HG02870 (cell line): ENCODE measurements at regions not wholly inside any gene's neighbourhood (a gene's known extent, or its start where the extent isn't known, plus 50 kb on each side); places are given as distances from the start of the nearest gene placed in this dataset.

Source experiments
- ATAC-seq: cut with Tn5 transposase; IDR thresholded peaks from one replicate; pipeline ENCODE4 v1.9.1; 2021; ENCODE audit warnings: mild to moderate bottlenecking, moderate library complexity; ENCODE audit not compliant: unreplicated experiment

DNA sequence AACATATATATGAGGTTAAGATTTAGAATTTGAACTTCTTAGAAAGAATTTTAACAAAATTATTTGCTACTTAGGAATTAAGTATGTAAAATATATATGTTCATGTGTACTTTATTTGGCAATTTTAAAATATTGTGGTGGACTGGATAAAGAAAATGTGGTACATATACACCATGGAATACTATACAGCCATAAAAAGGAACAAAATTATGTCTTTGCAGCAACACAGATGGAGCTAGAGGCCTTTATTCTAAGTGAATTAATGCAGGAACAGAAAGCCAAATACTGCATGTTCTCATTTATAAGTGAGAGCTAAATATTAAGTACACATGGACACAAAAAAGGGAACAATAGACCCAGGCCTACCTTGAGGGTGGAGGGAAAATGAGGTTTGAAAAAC, 72.2 kb upstream of the FMN2 start:
- no peak for ATAC-seq

- no peak for ATAC-seq
Observed at GRCh38 chr1:240020871-240021270, 70.8 kb upstream of the FMN2 start.

DNA sequence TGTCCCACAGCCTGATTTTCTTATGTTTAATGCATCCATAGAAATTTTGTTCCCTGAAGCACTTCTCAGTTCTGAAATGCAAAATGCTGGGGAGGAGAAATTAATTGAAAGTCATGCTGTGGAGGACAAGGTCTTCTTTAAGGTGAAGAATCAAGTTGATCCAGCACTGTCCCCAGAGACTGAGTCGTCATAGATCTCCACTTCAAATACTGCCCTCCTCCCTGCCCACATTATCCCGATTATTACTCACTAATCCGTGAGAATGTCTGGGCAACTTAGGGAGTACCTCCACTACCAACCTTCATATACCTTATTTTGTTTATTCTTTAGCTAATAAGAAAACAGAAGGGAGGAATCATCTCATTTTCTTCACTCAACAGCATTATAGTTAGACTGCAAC, 70.0 kb upstream of the FMN2 start:
- no peak for ATAC-seq

GRCh38 chr1:240027059-240027462, 64.6 kb upstream of the FMN2 start:
- ATAC-seq, result peak; percentile 88

- ATAC-seq, result no peak
Observed at GRCh38 chr1:240029418-240029817, 62.3 kb upstream of the FMN2 start.

DNA sequence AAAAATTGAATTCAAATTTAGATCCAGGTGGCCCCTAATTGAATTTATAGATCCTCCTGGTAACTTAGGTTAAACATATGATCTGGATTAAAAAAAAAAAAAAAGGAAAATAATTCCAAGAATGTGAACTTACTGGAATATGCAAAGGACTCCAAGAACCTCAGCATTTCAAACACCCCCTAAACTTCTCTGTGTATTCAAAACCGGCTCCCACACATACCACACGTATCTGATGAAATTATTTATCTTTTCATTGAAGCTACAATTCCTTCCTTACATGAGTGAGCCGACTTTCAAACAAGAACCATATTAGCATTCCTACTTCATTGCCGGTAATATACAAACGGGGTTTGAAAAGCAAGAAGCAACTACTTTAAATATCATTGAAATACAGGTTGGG, 61.4 kb upstream of the FMN2 start:
- ATAC-seq, result no peak

GRCh38 chr1:240031009-240031408, 60.7 kb upstream of the FMN2 start:
- no peak for ATAC-seq

- ATAC-seq, result no peak
Observed at GRCh38 chr1:240031414-240031813, 60.3 kb upstream of the FMN2 start.

GRCh38 chr1:240033406-240033805, 58.3 kb upstream of the FMN2 start:
- ATAC-seq, result no peak

GRCh38 chr1:240036526-240036925, 55.2 kb upstream of the FMN2 start:
- no peak for ATAC-seq
